ENCODE measurements at regions not wholly inside any gene's neighbourhood (a gene's known extent, or its start where the extent isn't known, plus 50 kb on each side); places are given as distances from the start of the nearest gene placed in this dataset.

GRCh38 chr4:1501754-1502500, 95.7 kb upstream of the NKX1-1 start:
- TF ChIP-seq CTCF (conservative IDR thresholded peaks at IDR 0.05; ENCODE audit: low read depth, low read length): no peak
- TF ChIP-seq EZH2 (IDR thresholded peaks at IDR 0.05; ENCODE audit: low read length, unreplicated experiment): no peak
- no peak for TF ChIP-seq EZH2phosphoT487 (IDR thresholded peaks at IDR 0.05; ENCODE audit: borderline replicate concordance, low read length)

Measured in PC-3 (cell line).